ENCODE measurements at regions not wholly inside any gene's neighbourhood (a gene's known extent, or its start where the extent isn't known, plus 50 kb on each side); places are given as distances from the start of the nearest gene placed in this dataset.

DNA sequence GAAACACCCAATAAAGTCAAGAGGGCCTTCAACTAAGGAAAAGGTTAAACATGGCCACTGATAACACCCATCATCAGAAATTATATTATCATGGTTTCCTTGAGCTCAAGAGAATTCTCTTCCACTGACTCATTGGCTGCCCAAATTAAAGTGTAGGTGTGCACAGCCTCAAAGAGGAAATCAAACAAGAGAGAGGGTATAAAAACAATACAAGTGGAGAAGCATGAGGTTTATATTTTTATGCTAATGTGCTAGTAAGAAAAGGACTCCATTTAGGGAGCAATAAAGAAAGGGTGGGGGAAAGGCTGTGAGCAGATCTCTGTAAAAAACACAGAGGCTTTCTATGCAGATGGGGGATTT, 168.8 kb upstream of the VRK2 start:
- Mint-ChIP-seq H3K36me3 (ENCODE audit: low read depth) (no peaks in the 10 kb centered on the region), H3K27me3 (ENCODE audit: insufficient read depth) (peaks cover 3% of the 10 kb centered on the region), H3K9me3 (no peaks in the 10 kb centered on the region), H3K4me3 (no peak overlapping the region), H3K27ac (no peak overlapping the region), H3K4me1 (ENCODE audit: low read depth) (no peaks in the 10 kb centered on the region)
- intact Hi-C loops (cut with micrococcal nuclease): no loop called here
- no peak for DNase-seq (ENCODE audit: low spot score)

DNA sequence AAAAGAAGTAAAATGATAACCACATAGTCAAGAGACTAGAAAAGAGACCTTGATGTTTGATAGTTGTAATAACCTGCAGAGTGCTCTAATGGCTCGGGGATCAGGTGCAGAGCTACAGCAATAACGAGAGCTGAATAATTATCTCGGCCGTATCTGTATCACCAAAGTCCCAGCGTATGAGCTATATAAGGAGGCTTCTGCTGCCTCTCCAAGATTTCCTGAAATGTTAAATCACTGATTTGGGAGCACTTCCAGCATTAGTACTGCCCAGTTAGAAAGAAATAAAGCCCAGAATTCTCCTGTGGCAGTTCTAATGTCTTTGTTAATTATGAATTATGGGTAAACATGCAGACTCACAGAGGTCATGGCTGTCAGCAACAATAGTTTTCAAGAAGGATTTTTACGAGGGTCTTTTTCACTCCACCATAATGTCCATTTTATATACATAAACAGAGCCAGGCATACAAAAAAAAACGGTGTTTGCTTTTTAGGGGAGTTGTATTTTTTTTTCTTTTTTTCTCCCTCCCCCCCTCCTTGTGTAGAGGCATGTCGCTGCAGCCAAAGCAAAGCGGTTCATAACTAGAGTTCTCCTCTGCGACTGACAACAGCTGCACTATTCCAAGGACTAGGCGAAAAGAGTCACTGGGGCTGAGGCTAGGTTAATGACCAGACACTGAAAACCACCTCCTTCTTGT, 168.3 kb upstream of the VRK2 start:
- Mint-ChIP-seq H3K9me3 (no peaks in the 10 kb centered on the region), H3K4me3 (no peak overlapping the region), H3K27ac (no peak overlapping the region), H3K4me1 (ENCODE audit: low read depth) (no peaks in the 10 kb centered on the region), H3K27me3 (ENCODE audit: insufficient read depth) (peaks cover 3% of the 10 kb centered on the region), H3K36me3 (ENCODE audit: low read depth) (no peaks in the 10 kb centered on the region)
- intact Hi-C loops (cut with micrococcal nuclease): no loop called here
- no peak for DNase-seq (ENCODE audit: low spot score)

DNA sequence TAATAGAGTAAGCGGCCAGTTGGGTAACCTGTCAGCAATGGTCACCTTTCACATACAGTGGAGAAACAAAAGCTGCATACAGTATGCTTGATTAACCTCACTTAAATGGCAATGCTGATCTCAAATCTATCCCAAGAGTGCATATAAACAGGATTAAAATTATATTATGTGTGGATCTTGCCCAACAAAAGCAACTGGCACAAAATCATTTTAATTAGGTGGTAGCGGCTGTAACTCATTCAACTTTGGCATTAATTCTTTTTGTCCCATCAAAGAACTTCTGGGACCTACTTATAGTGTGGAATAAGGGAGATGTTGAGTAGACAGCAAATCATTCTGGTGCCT, 167.8 kb upstream of the VRK2 start:
- no peak for DNase-seq (ENCODE audit: low spot score)
- intact Hi-C loops (cut with micrococcal nuclease): no loop called here
- Mint-ChIP-seq H3K27me3 (ENCODE audit: insufficient read depth) (peaks cover 2% of the 10 kb centered on the region), H3K4me1 (ENCODE audit: low read depth) (no peaks in the 10 kb centered on the region), H3K36me3 (ENCODE audit: low read depth) (no peaks in the 10 kb centered on the region), H3K27ac (no peak overlapping the region), H3K4me3 (no peak overlapping the region), H3K9me3 (no peaks in the 10 kb centered on the region)

DNA sequence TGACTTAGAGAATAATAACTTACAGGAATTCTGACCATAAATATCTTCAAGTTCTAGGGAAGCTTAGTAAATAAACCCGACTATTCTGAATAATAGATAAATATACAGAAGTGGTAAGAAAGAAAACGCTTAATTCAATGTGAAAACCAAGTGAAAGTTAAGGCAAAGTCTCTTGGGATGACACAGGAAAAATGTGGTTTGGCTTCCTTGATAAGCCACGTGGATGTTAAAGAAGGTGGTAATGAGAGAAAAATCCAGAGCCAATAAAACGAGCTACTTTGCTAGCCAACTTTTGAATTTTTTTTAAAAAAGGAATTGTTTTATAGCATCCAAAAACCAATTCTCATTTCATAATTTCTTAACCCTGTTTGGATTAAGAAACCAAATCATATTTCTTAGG, 166.2 kb upstream of the VRK2 start:
- H3K4me3 Mint-ChIP-seq: no peak overlapping the region
- H3K9me3 Mint-ChIP-seq: no peaks in the 10 kb centered on the region
- intact Hi-C loops (cut with micrococcal nuclease): no loop called here

GRCh38 chr2:57880967-57881366, 165.6 kb upstream of the VRK2 start:
- Mint-ChIP-seq H3K36me3 (ENCODE audit: low read depth) (no peaks in the 10 kb centered on the region), H3K4me3 (no peak overlapping the region), H3K27ac (no peak overlapping the region), H3K4me1 (ENCODE audit: low read depth) (no peaks in the 10 kb centered on the region), H3K27me3 (ENCODE audit: insufficient read depth) (peaks cover 2% of the 10 kb centered on the region), H3K9me3 (no peaks in the 10 kb centered on the region)
- intact Hi-C loops (cut with micrococcal nuclease): no loop called here
- no peak for DNase-seq (ENCODE audit: low spot score)

More for the DNA sequence above, 166.2 kb upstream of the VRK2 start:
- Mint-ChIP-seq H3K4me1 (ENCODE audit: low read depth) (no peaks in the 10 kb centered on the region), H3K27me3 (ENCODE audit: insufficient read depth) (peaks cover 2% of the 10 kb centered on the region), H3K27ac (no peak overlapping the region), H3K36me3 (ENCODE audit: low read depth) (no peaks in the 10 kb centered on the region)
- DNase-seq (ENCODE audit: low spot score): no peak

DNA sequence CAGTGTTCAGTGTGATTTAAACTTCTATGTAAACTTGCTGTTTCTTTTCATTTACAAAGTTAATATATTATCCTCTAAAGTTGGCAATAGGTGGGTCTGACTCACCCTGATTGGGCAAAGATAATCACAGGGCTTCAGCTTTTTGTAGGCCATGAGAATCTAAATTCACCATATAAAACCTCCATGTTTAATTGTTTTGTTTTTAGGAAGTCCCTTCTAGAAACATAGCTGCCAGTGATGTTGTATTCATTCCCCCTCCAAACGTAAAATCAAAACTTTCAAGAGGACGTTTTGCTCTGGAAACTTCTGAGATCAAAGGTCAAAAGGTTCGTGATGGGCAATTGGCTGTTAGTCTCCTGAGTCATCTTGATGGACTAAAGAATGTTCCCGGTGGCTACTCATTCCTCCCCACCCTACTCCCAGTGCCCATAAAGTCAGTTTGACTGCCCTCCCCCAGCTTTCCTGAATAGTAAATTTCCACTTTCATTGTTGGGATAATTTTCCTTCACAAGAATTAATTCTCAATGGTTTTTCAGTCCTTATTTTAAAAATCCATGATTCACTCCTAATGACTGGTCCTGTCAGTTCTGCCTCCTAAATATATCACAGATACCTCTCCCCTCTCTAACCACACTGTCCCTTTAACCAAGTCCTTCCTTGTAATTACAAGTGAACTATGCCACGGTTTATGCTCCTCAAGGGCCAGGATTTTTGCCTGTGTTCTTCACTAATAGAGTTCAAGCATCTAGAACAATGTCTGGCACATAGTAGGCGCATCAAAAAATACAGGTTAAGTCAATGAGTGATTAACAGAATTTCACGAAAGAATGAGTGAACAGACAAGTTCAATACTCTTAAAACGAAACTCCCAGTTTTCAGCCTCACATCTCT, 164.4 kb upstream of the VRK2 start:
- no peak for DNase-seq (ENCODE audit: low spot score)
- Mint-ChIP-seq H3K27ac (no peak overlapping the region), H3K4me3 (no peak overlapping the region), H3K36me3 (ENCODE audit: low read depth) (no peaks in the 10 kb centered on the region), H3K4me1 (ENCODE audit: low read depth) (no peaks in the 10 kb centered on the region), H3K27me3 (ENCODE audit: insufficient read depth) (peaks cover 2% of the 10 kb centered on the region), H3K9me3 (no peaks in the 10 kb centered on the region)
- intact Hi-C loops (cut with micrococcal nuclease): no loop called here

GRCh38 chr2:57882895-57883515, 163.6 kb upstream of the VRK2 start:
- Mint-ChIP-seq H3K27ac (no peak overlapping the region), H3K9me3 (no peaks in the 10 kb centered on the region), H3K4me1 (ENCODE audit: low read depth) (no peaks in the 10 kb centered on the region), H3K36me3 (ENCODE audit: low read depth) (no peaks in the 10 kb centered on the region), H3K4me3 (no peak overlapping the region), H3K27me3 (ENCODE audit: insufficient read depth) (peaks cover 2% of the 10 kb centered on the region)
- no peak for DNase-seq (ENCODE audit: low spot score)
- intact Hi-C loops (cut with micrococcal nuclease): no loop called here

GRCh38 chr2:57884281-57884680, 162.3 kb upstream of the VRK2 start:
- H3K9me3 Mint-ChIP-seq: no peaks in the 10 kb centered on the region
- no peaks in the 10 kb centered on the region for H3K36me3 Mint-ChIP-seq (ENCODE audit: low read depth)
- no peak overlapping the region for H3K27ac Mint-ChIP-seq
- H3K4me1 Mint-ChIP-seq (ENCODE audit: low read depth): no peaks in the 10 kb centered on the region
- intact Hi-C loops (cut with micrococcal nuclease): no loop called here
- DNase-seq (ENCODE audit: low spot score): no peak
- peaks cover 8% of the 10 kb centered on the region for H3K27me3 Mint-ChIP-seq (ENCODE audit: insufficient read depth)
- no peak overlapping the region for H3K4me3 Mint-ChIP-seq

GRCh38 chr2:57885742-57886141, 160.9 kb upstream of the VRK2 start:
- H3K27me3 Mint-ChIP-seq (ENCODE audit: insufficient read depth): peaks cover 6% of the 10 kb centered on the region
- intact Hi-C loops (cut with micrococcal nuclease): no loop called here
- H3K36me3 Mint-ChIP-seq (ENCODE audit: low read depth): no peaks in the 10 kb centered on the region
- H3K9me3 Mint-ChIP-seq: no peaks in the 10 kb centered on the region
- H3K27ac Mint-ChIP-seq: no peak overlapping the region
- no peaks in the 10 kb centered on the region for H3K4me1 Mint-ChIP-seq (ENCODE audit: low read depth)
- no peak for DNase-seq (ENCODE audit: low spot score)
- H3K4me3 Mint-ChIP-seq: no peak overlapping the region

DNA sequence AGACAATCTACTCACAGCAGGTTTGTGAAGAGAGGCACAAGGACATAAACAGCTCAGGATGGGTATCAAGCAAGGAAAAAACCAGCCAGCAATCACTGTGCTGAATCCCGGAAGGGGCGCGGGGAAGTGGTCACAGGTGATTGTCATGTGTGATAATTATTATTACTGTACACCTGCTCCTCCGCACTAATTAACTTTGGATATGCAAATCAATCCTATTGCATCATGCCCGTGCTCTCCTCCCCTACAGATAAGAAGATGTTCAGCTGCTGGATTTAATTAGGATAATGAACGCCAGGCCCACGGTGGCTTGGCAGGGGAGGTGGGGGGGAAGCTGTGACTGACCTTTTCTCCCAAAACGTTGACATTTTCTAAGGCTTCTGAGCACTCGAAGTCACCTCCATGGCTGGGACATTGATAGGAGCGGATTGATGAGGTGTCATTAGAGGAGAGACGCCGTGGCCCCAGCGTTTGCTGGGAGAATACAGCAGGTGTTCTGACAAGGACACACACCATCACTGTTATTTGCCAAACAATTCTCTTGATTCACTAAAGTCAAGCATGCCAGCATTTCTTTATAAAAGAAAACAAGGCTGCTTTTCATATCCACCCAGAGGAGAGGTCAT, 160.3 kb upstream of the VRK2 start:
- no peaks in the 10 kb centered on the region for H3K4me1 Mint-ChIP-seq (ENCODE audit: low read depth)
- no peak overlapping the region for H3K4me3 Mint-ChIP-seq
- no peaks in the 10 kb centered on the region for H3K36me3 Mint-ChIP-seq (ENCODE audit: low read depth)

DNA sequence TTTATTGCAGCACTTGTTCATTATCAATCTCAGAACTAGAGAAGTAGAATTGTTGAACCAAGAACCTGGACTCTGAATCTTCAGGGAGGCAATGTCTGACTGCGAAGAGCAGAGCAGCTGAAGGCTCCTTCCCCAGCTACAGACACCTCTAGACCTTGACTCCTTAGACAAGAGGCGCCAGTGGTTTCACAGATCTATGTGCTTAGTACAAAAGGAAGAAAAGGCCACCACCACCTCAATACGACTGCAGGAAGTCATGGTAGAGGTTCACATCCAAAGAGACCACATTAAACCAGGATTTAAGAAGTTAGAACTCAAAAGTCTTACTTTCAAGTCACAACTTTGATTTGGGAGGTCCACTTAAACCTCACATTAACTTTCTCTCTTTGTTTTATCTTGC, 158.1 kb upstream of the VRK2 start:
- H3K9me3 Mint-ChIP-seq: no peaks in the 10 kb centered on the region
- no peak for DNase-seq (ENCODE audit: low spot score)
- intact Hi-C loops (cut with micrococcal nuclease): no loop called here
- H3K4me1 Mint-ChIP-seq (ENCODE audit: low read depth): no peaks in the 10 kb centered on the region
- H3K36me3 Mint-ChIP-seq (ENCODE audit: low read depth): no peaks in the 10 kb centered on the region
- H3K27ac Mint-ChIP-seq: no peak overlapping the region
- no peak overlapping the region for H3K4me3 Mint-ChIP-seq
- H3K27me3 Mint-ChIP-seq (ENCODE audit: insufficient read depth): peaks cover 6% of the 10 kb centered on the region

More for the DNA sequence above, 160.3 kb upstream of the VRK2 start:
- no peak for DNase-seq (ENCODE audit: low spot score)
- H3K27me3 Mint-ChIP-seq (ENCODE audit: insufficient read depth): peaks cover 6% of the 10 kb centered on the region
- no peaks in the 10 kb centered on the region for H3K9me3 Mint-ChIP-seq
- intact Hi-C loops (cut with micrococcal nuclease): no loop called here
- H3K27ac Mint-ChIP-seq: no peak overlapping the region

GRCh38 chr2:57890464-57890863, 156.1 kb upstream of the VRK2 start:
- no peak overlapping the region for H3K4me3 Mint-ChIP-seq
- intact Hi-C loops (cut with micrococcal nuclease): no loop called here
- H3K4me1 Mint-ChIP-seq (ENCODE audit: low read depth): no peaks in the 10 kb centered on the region
- no peak for DNase-seq (ENCODE audit: low spot score)
- no peaks in the 10 kb centered on the region for H3K9me3 Mint-ChIP-seq
- H3K27ac Mint-ChIP-seq: no peak overlapping the region
- H3K27me3 Mint-ChIP-seq (ENCODE audit: insufficient read depth): peaks cover 6% of the 10 kb centered on the region
- H3K36me3 Mint-ChIP-seq (ENCODE audit: low read depth): no peaks in the 10 kb centered on the region

Measured in activated T-helper 1 cell treated with anti-CD3 and anti-CD28 coated beads, Interleukin-12 subunit alpha, Interleukin-12 subunit beta, Interleukin-2, Interleukin-4 antibody, amounts not matched to agents 30 ng/mL and 10 ng/mL and 1 ng/mL, durations not matched to agents 14 hours and 24 hours and 36 hours (primary cell).